ENCODE measurements at regions not wholly inside any gene's neighbourhood (a gene's known extent, or its start where the extent isn't known, plus 50 kb on each side); places are given as distances from the start of the nearest gene placed in this dataset.

DNA sequence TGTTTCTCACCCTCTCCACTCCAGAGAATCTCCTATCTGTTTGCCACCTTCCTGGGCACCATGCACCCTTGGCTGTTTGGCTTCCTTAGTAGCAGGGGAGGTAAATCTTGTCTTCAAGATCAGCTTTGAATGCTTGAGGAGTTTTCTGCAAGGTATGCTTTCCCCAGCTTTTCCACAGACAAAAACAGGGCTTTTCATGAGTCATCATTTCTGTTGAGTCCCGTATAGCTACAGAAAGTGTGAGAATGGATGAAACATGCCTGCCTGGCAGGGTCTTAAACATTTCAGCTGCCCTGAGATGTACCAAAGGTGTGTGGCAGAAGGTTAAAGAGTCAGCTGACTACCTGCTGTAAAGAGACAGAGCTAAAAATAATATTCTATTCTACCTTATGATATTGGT is 875.2 kb upstream of the EEF2KMT start:
- H3K9me3 Mint-ChIP-seq = peaks cover 5% of the 10 kb centered on the region
- H3K27ac Mint-ChIP-seq (ENCODE audit: unreplicated experiment) = no peak overlapping the region
- H3K4me3 Mint-ChIP-seq = no peak overlapping the region
- H3K27me3 Mint-ChIP-seq (ENCODE audit: low read depth) = peaks cover 12% of the 10 kb centered on the region
- no peaks in the 10 kb centered on the region for H3K36me3 Mint-ChIP-seq (ENCODE audit: low read depth)
- TF ChIP-seq, protein P1, sequence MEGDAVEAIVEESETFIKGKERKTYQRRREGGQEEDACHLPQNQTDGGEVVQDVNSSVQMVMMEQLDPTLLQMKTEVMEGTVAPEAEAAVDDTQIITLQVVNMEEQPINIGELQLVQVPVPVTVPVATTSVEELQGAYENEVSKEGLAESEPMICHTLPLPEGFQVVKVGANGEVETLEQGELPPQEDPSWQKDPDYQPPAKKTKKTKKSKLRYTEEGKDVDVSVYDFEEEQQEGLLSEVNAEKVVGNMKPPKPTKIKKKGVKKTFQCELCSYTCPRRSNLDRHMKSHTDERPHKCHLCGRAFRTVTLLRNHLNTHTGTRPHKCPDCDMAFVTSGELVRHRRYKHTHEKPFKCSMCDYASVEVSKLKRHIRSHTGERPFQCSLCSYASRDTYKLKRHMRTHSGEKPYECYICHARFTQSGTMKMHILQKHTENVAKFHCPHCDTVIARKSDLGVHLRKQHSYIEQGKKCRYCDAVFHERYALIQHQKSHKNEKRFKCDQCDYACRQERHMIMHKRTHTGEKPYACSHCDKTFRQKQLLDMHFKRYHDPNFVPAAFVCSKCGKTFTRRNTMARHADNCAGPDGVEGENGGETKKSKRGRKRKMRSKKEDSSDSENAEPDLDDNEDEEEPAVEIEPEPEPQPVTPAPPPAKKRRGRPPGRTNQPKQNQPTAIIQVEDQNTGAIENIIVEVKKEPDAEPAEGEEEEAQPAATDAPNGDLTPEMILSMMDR (conservative IDR thresholded peaks at IDR 0.05) = no peak
- DNase-seq (ENCODE audit: low read depth, low spot score) = no peak
- no peaks in the 10 kb centered on the region for H3K4me1 Mint-ChIP-seq

GRCh38 chr16:5971924-5972323 is 874.3 kb upstream of the EEF2KMT start:
- peaks cover 17% of the 10 kb centered on the region for H3K27me3 Mint-ChIP-seq (ENCODE audit: low read depth)
- TF ChIP-seq, protein P1 (conservative IDR thresholded peaks at IDR 0.05) = no peak

DNA sequence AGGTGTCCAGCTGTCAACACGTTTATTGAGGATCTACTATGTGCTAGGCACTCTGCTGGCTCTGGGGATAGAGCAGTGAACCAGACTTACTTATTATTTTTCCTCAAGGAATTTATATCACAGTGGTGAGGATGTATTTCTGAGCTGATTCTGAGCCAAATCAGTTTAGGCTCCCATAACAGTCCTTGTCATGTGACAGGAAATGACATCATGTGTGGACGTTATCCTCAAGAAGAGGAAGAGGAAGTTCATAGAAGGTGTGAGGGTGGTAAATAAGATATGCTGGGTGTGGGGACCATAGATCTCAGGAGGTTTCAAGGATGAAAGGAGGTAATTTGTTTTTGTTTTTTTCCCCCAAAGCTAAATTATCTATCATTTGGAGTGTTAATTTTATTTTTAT is 873.5 kb upstream of the EEF2KMT start:
- TF ChIP-seq, protein P1 (conservative IDR thresholded peaks at IDR 0.05) = no peak
- no peak overlapping the region for H3K4me3 Mint-ChIP-seq
- H3K27ac Mint-ChIP-seq (ENCODE audit: unreplicated experiment) = no peak overlapping the region
- no peaks in the 10 kb centered on the region for H3K4me1 Mint-ChIP-seq
- H3K27me3 Mint-ChIP-seq (ENCODE audit: low read depth) = peaks cover 16% of the 10 kb centered on the region
- no peaks in the 10 kb centered on the region for H3K36me3 Mint-ChIP-seq (ENCODE audit: low read depth)
- DNase-seq (ENCODE audit: low read depth, low spot score) = no peak
- H3K9me3 Mint-ChIP-seq = peaks cover 5% of the 10 kb centered on the region

More at GRCh38 chr16:5971924-5972323, 874.3 kb upstream of the EEF2KMT start:
- Mint-ChIP-seq H3K4me1 (no peaks in the 10 kb centered on the region), H3K36me3 (ENCODE audit: low read depth) (no peaks in the 10 kb centered on the region), H3K4me3 (no peak overlapping the region), H3K9me3 (peaks cover 5% of the 10 kb centered on the region), H3K27ac (ENCODE audit: unreplicated experiment) (peak overlapping the region; percentile 35)
- no peak for DNase-seq (ENCODE audit: low read depth, low spot score)

- no peaks in the 10 kb centered on the region for H3K36me3 Mint-ChIP-seq (ENCODE audit: low read depth)
- TF ChIP-seq, protein P1 (conservative IDR thresholded peaks at IDR 0.05) = no peak
- peaks cover 5% of the 10 kb centered on the region for H3K9me3 Mint-ChIP-seq
- DNase-seq (ENCODE audit: low read depth, low spot score) = no peak
- H3K27me3 Mint-ChIP-seq (ENCODE audit: low read depth) = peaks cover 30% of the 10 kb centered on the region
- H3K27ac Mint-ChIP-seq (ENCODE audit: unreplicated experiment) = no peak overlapping the region
- H3K4me1 Mint-ChIP-seq = no peaks in the 10 kb centered on the region
- H3K4me3 Mint-ChIP-seq = no peak overlapping the region
Measured at GRCh38 chr16:5966004-5966403, 868.4 kb upstream of the EEF2KMT start.

DNA sequence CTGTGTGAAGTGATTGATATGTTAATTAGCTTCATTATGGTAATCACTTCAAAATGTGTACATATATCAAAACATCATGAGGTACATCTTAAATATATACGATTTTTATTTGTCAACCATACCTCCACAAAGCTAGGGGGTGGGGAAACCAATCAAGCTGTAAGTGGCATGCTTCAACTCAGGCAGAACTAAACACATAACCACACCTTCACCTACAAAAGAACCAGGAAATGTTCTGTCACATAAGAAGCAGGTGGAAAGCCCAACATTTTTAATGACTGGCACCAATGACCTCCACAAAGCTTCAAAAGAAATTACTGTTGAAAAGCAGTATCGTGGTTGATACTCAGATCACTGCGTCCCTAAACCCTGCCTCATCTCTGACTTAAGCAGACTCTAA is 867.7 kb upstream of the EEF2KMT start:
- Mint-ChIP-seq H3K4me1 (no peaks in the 10 kb centered on the region), H3K4me3 (no peak overlapping the region), H3K27me3 (ENCODE audit: low read depth) (peaks cover 35% of the 10 kb centered on the region), H3K27ac (ENCODE audit: unreplicated experiment) (no peak overlapping the region), H3K9me3 (peaks cover 3% of the 10 kb centered on the region), H3K36me3 (ENCODE audit: low read depth) (no peaks in the 10 kb centered on the region)
- no peak for DNase-seq (ENCODE audit: low read depth, low spot score)
- TF ChIP-seq, protein P1 (conservative IDR thresholded peaks at IDR 0.05) = no peak

DNA sequence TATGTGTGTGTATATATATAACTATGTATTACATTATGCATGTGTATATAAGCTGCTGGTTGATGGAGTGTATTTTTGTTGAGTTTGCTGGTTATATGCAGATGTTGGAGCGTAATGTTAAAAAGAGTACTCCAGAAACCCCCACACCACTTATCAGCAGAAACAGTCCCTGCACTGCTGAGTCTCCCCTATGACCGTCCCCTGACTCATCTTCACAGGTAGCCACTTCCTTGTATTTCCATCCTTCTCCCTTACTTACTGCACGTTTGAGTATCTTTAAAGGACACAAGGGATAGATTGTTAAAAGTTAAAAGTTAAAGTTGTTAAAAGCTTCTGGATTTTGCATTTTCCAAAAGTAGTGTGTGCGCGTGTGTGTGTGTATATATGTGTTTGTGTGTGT is 853.9 kb upstream of the EEF2KMT start:
- H3K36me3 Mint-ChIP-seq (ENCODE audit: low read depth) = no peaks in the 10 kb centered on the region
- H3K27ac Mint-ChIP-seq (ENCODE audit: unreplicated experiment) = no peak overlapping the region
- H3K4me3 Mint-ChIP-seq = no peak overlapping the region
- H3K9me3 Mint-ChIP-seq = no peaks in the 10 kb centered on the region
- TF ChIP-seq, protein P1 (conservative IDR thresholded peaks at IDR 0.05) = no peak
- H3K27me3 Mint-ChIP-seq (ENCODE audit: low read depth) = no peaks in the 10 kb centered on the region
- H3K4me1 Mint-ChIP-seq = no peaks in the 10 kb centered on the region
- DNase-seq (ENCODE audit: low read depth, low spot score) = no peak
